ENCODE measurements at regions not wholly inside any gene's neighbourhood (a gene's known extent, or its start where the extent isn't known, plus 50 kb on each side); places are given as distances from the start of the nearest gene placed in this dataset.
A peak's percentile ranks its signal among the peaks of the same experiment; 100 is the strongest.

DNA sequence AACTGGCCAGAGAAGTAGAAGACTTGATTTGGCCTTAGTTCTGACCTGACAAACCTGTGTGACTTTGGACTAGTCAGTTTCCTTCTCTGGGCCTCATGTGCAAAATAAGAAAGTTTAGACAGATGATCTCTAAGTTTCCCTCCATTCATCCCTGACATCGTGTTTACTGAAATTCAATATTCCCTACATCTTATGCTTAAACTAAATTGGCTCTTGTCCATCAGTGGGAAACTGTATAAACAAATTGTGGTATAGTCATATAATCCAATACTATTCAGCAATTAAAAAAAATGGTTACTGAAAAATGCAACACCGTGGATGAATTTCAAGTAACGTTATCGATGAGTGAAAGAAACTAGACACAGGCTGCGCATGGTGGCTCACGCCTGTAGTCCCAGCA, 64.4 kb upstream of the HRH1 start:
- Histone ChIP-seq H3K27ac (no peak overlapping the region), H3K36me3 (ENCODE audit: insufficient read depth in 1 of 2, low read depth in 1 of 2) (no peaks in the 10 kb centered on the region), H3K4me1 (no peaks in the 10 kb centered on the region), H3K9me3 (no peaks in the 10 kb centered on the region), H3K4me3 (no peak overlapping the region), H3K27me3 (ENCODE audit: insufficient read depth in 3 of 3, low read length in 2 of 3) (peaks cover 0 to 5% (median 0%) of the 10 kb centered on the region in 3 donors)
- WGBS, 3 donors, result 80 to 84% (median 81%) methylated on average over 6 of the region's 6 CpGs
- DNase-seq (no peak), ATAC-seq (no peak)
- TF ChIP-seq, protein P1, sequence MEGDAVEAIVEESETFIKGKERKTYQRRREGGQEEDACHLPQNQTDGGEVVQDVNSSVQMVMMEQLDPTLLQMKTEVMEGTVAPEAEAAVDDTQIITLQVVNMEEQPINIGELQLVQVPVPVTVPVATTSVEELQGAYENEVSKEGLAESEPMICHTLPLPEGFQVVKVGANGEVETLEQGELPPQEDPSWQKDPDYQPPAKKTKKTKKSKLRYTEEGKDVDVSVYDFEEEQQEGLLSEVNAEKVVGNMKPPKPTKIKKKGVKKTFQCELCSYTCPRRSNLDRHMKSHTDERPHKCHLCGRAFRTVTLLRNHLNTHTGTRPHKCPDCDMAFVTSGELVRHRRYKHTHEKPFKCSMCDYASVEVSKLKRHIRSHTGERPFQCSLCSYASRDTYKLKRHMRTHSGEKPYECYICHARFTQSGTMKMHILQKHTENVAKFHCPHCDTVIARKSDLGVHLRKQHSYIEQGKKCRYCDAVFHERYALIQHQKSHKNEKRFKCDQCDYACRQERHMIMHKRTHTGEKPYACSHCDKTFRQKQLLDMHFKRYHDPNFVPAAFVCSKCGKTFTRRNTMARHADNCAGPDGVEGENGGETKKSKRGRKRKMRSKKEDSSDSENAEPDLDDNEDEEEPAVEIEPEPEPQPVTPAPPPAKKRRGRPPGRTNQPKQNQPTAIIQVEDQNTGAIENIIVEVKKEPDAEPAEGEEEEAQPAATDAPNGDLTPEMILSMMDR (IDR thresholded peaks at IDR 0.05), result no peak
- intact Hi-C loops (cut with DNase I), result no loop called here

DNA sequence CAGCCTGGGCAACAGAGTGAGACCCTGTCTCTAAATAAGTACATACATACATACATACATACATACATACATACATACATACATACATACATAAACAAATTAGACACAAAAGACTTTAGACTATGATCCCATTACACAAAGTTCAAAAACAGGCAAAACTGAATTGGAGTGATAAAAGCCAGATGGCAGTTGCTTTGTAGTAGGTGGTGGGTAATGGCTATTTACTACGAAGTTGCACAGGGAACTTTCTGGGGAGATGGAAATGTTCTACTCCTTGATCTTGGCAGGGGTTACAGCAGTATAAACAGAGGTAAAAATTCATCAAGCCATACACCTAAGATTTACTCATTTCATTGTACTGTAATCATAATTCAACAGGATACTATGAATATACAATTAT, 63.7 kb upstream of the HRH1 start:
- no peak overlapping the region for H3K4me3 ChIP-seq
- H3K27ac ChIP-seq, result no peak overlapping the region
- TF ChIP-seq, protein P1 (IDR thresholded peaks at IDR 0.05), result no peak
- no peak for DNase-seq
- ATAC-seq, result no peak
- H3K4me1 ChIP-seq, result no peaks in the 10 kb centered on the region
- no peaks in the 10 kb centered on the region for H3K36me3 ChIP-seq (ENCODE audit: insufficient read depth in 1 of 2, low read depth in 1 of 2)
- WGBS, 3 donors, result 17 to 35% (median 29%) methylated on average over 1 of the region's 1 CpG
- peaks cover 0 to 5% (median 0%) of the 10 kb centered on the region in 3 donors for H3K27me3 ChIP-seq (ENCODE audit: insufficient read depth in 3 of 3, low read length in 2 of 3)
- intact Hi-C loops (cut with DNase I), result no loop called here
- H3K9me3 ChIP-seq, result no peaks in the 10 kb centered on the region

DNA sequence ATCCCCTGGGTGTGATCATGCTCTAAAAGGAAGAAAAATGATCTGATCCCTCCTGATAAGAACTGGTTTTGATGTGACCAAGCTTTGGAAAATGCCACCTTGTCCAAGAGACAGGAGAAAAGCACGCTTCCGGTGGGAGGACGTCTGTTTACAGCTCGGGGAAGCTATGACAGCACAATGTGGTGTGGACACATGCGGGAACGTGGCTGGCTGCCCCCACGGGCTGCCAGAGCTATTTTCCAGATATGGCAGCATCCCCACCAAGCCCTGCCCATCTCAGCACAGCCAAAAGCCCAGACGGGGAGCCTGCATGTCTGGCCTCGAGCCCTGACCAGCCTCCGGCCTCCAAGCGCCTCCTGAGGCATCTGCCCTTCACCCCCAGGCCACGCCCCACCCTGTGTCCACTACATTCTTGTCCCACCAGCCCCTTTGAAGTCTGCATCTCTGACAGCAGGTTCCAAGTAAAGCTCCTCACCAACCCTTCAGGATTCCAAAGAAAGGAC, 63.2 kb upstream of the HRH1 start:
- 13 to 19% (median 16%) methylated on average over 12 of the region's 12 CpGs for WGBS, 3 donors
- TF ChIP-seq, protein P1 (IDR thresholded peaks at IDR 0.05), result no peak
- DNase-seq (no peak), ATAC-seq (peak in 3 of 4 donors; percentile 16 to 39 (median 36))
- Histone ChIP-seq H3K27me3 (ENCODE audit: insufficient read depth in 3 of 3, low read length in 2 of 3) (peaks cover 0 to 5% (median 0%) of the 10 kb centered on the region in 3 donors), H3K9me3 (no peaks in the 10 kb centered on the region), H3K36me3 (ENCODE audit: insufficient read depth in 1 of 2, low read depth in 1 of 2) (no peaks in the 10 kb centered on the region), H3K4me1 (no peaks in the 10 kb centered on the region), H3K4me3 (no peak overlapping the region), H3K27ac (peak overlapping the region; percentile 41)
- intact Hi-C loops (cut with DNase I), result no loop called here

DNA sequence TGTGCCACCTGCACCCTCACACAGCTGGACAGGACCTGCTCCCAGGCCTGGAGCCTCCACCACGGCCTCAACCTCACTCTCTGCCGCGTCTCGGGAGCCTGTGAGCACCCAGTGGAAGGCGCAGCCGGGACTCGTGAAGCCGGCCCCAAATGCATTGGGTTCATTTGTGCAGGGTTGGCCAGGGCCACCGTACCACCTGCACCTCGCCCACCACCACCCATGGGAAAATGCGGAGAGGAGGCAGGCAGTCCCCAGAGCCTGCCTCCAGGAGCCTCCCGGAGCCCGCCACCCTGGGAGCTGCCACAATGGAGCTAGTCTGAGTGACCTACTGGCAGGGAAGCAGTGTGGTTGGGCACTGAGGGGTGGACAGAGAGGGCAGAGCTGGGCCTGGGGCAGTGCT, 62.5 kb upstream of the HRH1 start:
- H3K27ac ChIP-seq, result no peak overlapping the region
- no peaks in the 10 kb centered on the region for H3K9me3 ChIP-seq
- TF ChIP-seq, protein P1 (IDR thresholded peaks at IDR 0.05), result no peak
- no peaks in the 10 kb centered on the region for H3K4me1 ChIP-seq
- WGBS, 3 donors, result 77 to 85% (median 85%) methylated on average over 13 of the region's 13 CpGs
- peaks cover 0 to 5% (median 0%) of the 10 kb centered on the region in 3 donors for H3K27me3 ChIP-seq (ENCODE audit: insufficient read depth in 3 of 3, low read length in 2 of 3)
- no peak overlapping the region for H3K4me3 ChIP-seq
- intact Hi-C loops (cut with DNase I), result no loop called here
- DNase-seq (no peak), ATAC-seq (no peak)
- no peaks in the 10 kb centered on the region for H3K36me3 ChIP-seq (ENCODE audit: insufficient read depth in 1 of 2, low read depth in 1 of 2)

DNA sequence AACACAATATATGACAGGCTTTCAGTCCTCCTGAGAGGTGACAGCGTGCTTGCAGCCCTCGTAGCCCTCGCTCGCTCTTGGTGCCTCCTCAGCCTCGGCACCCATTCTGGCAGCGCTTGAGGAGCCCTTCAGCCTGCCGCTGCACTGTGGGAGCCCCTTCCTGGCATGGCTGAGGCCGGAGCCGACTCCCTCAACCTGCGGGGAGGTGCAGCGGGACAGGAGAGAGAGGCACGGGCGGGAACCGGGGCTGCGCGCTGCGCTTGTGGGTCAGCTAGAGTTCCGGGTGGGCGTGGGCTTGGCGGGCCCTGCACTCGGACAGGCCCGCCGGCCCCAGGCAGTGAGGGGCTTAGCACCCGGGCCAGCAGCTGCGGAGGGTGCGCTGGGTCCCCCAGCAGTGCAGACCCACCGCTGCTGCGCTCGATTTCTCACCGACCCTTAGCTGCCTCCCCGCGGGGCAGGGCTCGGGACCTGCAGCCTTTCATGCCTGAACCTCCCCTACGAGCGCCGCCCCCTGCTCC, 60.4 kb upstream of the HRH1 start:
- no peaks in the 10 kb centered on the region for H3K36me3 ChIP-seq (ENCODE audit: insufficient read depth in 1 of 2, low read depth in 1 of 2)
- intact Hi-C loops (cut with DNase I), result no loop called here
- peaks cover 0 to 6% (median 5%) of the 10 kb centered on the region in 3 donors for H3K27me3 ChIP-seq (ENCODE audit: insufficient read depth in 3 of 3, low read length in 2 of 3)
- DNase-seq (no peak), ATAC-seq (no peak)
- H3K9me3 ChIP-seq, result no peaks in the 10 kb centered on the region
- TF ChIP-seq, protein P1 (IDR thresholded peaks at IDR 0.05), result no peak
- 94 to 95% (median 94%) methylated on average over 29 to 36 of the region's 36 CpGs for WGBS, 3 donors
- H3K27ac ChIP-seq, result no peak overlapping the region
- no peaks in the 10 kb centered on the region for H3K4me1 ChIP-seq
- no peak overlapping the region for H3K4me3 ChIP-seq
